HG03103 (cell line): ENCODE measurements at regions not wholly inside any gene's neighbourhood (a gene's known extent, or its start where the extent isn't known, plus 50 kb on each side); places are given as distances from the start of the nearest gene placed in this dataset.

ENCODE experiments used
- ATAC-seq: cut with Tn5 transposase; IDR thresholded peaks from one replicate; pipeline ENCODE4 v1.9.1; 2021; ENCODE audit warnings: low read depth; ENCODE audit not compliant: unreplicated experiment

GRCh38 chr5:120738568-120738967, 274.5 kb downstream of the PRR16 start:
- ATAC-seq = no peak

GRCh38 chr5:120740989-120741388, 276.9 kb downstream of the PRR16 start:
- no peak for ATAC-seq

GRCh38 chr5:120748474-120748873, 284.4 kb downstream of the PRR16 start:
- no peak for ATAC-seq

GRCh38 chr5:120749737-120750136, 285.6 kb downstream of the PRR16 start:
- no peak for ATAC-seq

GRCh38 chr5:120759587-120759986, 295.5 kb downstream of the PRR16 start:
- ATAC-seq = no peak

GRCh38 chr5:120761986-120762385, 297.9 kb downstream of the PRR16 start:
- ATAC-seq = no peak

GRCh38 chr5:120765189-120765588, 301.1 kb downstream of the PRR16 start:
- no peak for ATAC-seq

GRCh38 chr5:120767178-120767820, 303.2 kb downstream of the PRR16 start:
- ATAC-seq = no peak

- ATAC-seq = no peak
Observed at GRCh38 chr5:120769312-120769872, 305.3 kb downstream of the PRR16 start.

GRCh38 chr5:120771202-120771601, 307.1 kb downstream of the PRR16 start:
- no peak for ATAC-seq

- no peak for ATAC-seq
Observed at GRCh38 chr5:120778491-120779484, 314.7 kb downstream of the PRR16 start.

- ATAC-seq = no peak
Observed at GRCh38 chr5:120779674-120780073, 315.6 kb downstream of the PRR16 start.

- no peak for ATAC-seq
Observed at GRCh38 chr5:120788481-120788880, 324.4 kb downstream of the PRR16 start.

- ATAC-seq = no peak
Observed at GRCh38 chr5:120789918-120790317, 325.8 kb downstream of the PRR16 start.

- no peak for ATAC-seq
Observed at GRCh38 chr5:120790339-120790738, 326.2 kb downstream of the PRR16 start.

- no peak for ATAC-seq
Observed at GRCh38 chr5:120792477-120792876, 328.4 kb downstream of the PRR16 start.

- ATAC-seq = no peak
Observed at GRCh38 chr5:120794121-120794520, 330.0 kb downstream of the PRR16 start.

- ATAC-seq = no peak
Observed at GRCh38 chr5:120803282-120803681, 339.2 kb downstream of the PRR16 start.

GRCh38 chr5:120805131-120805530, 341.0 kb downstream of the PRR16 start:
- no peak for ATAC-seq

GRCh38 chr5:120806202-120806601, 342.1 kb downstream of the PRR16 start:
- ATAC-seq = no peak

- no peak for ATAC-seq
Observed at GRCh38 chr5:120808135-120808534, 344.0 kb downstream of the PRR16 start.
